Stimulated activated CD4-positive, alpha-beta T cell treated with anti-CD3 and anti-CD28 coated beads, Interleukin-15, amount 100 ng/mL, for 1 hour (primary cell): ENCODE measurements at regions not wholly inside any gene's neighbourhood (a gene's known extent, or its start where the extent isn't known, plus 50 kb on each side); places are given as distances from the start of the nearest gene placed in this dataset.

Source experiments
- DNase-seq, 2 donors: peaks; one replicate each; pipeline ENCODE4 v3.0.0-alpha.2; 2020; ENCODE audit warnings: low read depth in 1 of 2, low spot score in 1 of 2

GRCh38 chr18:4858379-4859127, 338.5 kb downstream of the AKAIN1 start:
- no peak for DNase-seq

- no peak for DNase-seq
Measured at GRCh38 chr18:4854671-4855070, 342.4 kb downstream of the AKAIN1 start.

GRCh38 chr18:4851301-4851976, 345.6 kb downstream of the AKAIN1 start:
- DNase-seq: no peak

- DNase-seq: no peak
Measured at GRCh38 chr18:4847056-4847455, 350.0 kb downstream of the AKAIN1 start.

- no peak for DNase-seq
Measured at GRCh38 chr18:4844320-4844719, 352.7 kb downstream of the AKAIN1 start.

GRCh38 chr18:4843771-4844170, 353.3 kb downstream of the AKAIN1 start:
- no peak for DNase-seq

- no peak for DNase-seq
Measured at GRCh38 chr18:4842751-4843150, 354.3 kb downstream of the AKAIN1 start.

- no peak for DNase-seq
Measured at GRCh38 chr18:4842287-4842686, 354.8 kb downstream of the AKAIN1 start.

GRCh38 chr18:4839639-4840038, 357.4 kb downstream of the AKAIN1 start:
- no peak for DNase-seq

- DNase-seq: no peak
Measured at GRCh38 chr18:4836141-4836540, 360.9 kb downstream of the AKAIN1 start.

- no peak for DNase-seq
Measured at GRCh38 chr18:4831791-4832375, 365.2 kb downstream of the AKAIN1 start.

- DNase-seq: no peak
Measured at GRCh38 chr18:4831127-4831526, 365.9 kb downstream of the AKAIN1 start.

GRCh38 chr18:4823091-4823490, 368.0 kb upstream of the DLGAP1 start:
- DNase-seq: no peak

- DNase-seq: no peak
Measured at GRCh38 chr18:4821801-4822200, 366.7 kb upstream of the DLGAP1 start.

GRCh38 chr18:4817665-4818064, 362.6 kb upstream of the DLGAP1 start:
- no peak for DNase-seq

GRCh38 chr18:4813708-4814107, 358.6 kb upstream of the DLGAP1 start:
- no peak for DNase-seq

- DNase-seq: no peak
Measured at GRCh38 chr18:4808891-4809290, 353.8 kb upstream of the DLGAP1 start.

GRCh38 chr18:4807604-4808293, 352.6 kb upstream of the DLGAP1 start:
- DNase-seq: no peak

- no peak for DNase-seq
Measured at GRCh38 chr18:4806331-4806730, 351.2 kb upstream of the DLGAP1 start.

GRCh38 chr18:4802296-4802695, 347.2 kb upstream of the DLGAP1 start:
- no peak for DNase-seq

GRCh38 chr18:4801151-4801550, 346.0 kb upstream of the DLGAP1 start:
- no peak for DNase-seq
